Stimulated activated CD4-positive, alpha-beta T cell treated with anti-CD3 and anti-CD28 coated beads, Interleukin-15, amount 100 ng/mL, for 48 hours (primary cell): ENCODE measurements at regions not wholly inside any gene's neighbourhood (a gene's known extent, or its start where the extent isn't known, plus 50 kb on each side); places are given as distances from the start of the nearest gene placed in this dataset.

Experiments used
- DNase-seq, 2 donors: peaks; one replicate each; pipeline ENCODE4 v3.0.0-alpha.2; 2020; ENCODE audit warnings: low read depth in 2 of 2

GRCh38 chr14:98103705-98104104 is 1168.3 kb downstream of the BCL11B start:
- DNase-seq, result no peak

GRCh38 chr14:98109326-98109725 is 1162.7 kb downstream of the BCL11B start:
- no peak for DNase-seq

- DNase-seq, result no peak
These were observed 1159.7 kb downstream of the BCL11B start for GRCh38 chr14:98112194-98112780.

GRCh38 chr14:98114122-98114895 is 1157.7 kb downstream of the BCL11B start:
- no peak for DNase-seq

GRCh38 chr14:98114946-98115345 is 1157.1 kb downstream of the BCL11B start:
- DNase-seq, result no peak

GRCh38 chr14:98118749-98119148 is 1153.2 kb downstream of the BCL11B start:
- DNase-seq, result no peak

GRCh38 chr14:98119739-98120138 is 1152.3 kb downstream of the BCL11B start:
- no peak for DNase-seq

GRCh38 chr14:98120831-98121464 is 1151.0 kb downstream of the BCL11B start:
- no peak for DNase-seq

GRCh38 chr14:98122527-98122926 is 1149.5 kb downstream of the BCL11B start:
- DNase-seq, result no peak

- no peak for DNase-seq
These were observed 1141.3 kb downstream of the BCL11B start for GRCh38 chr14:98130691-98131090.

GRCh38 chr14:98131406-98131805 is 1140.6 kb downstream of the BCL11B start:
- DNase-seq, result no peak

GRCh38 chr14:98133806-98134205 is 1138.2 kb downstream of the BCL11B start:
- no peak for DNase-seq

GRCh38 chr14:98136012-98136789 is 1135.8 kb downstream of the BCL11B start:
- DNase-seq, result no peak

- no peak for DNase-seq
These were observed 1134.6 kb downstream of the BCL11B start for GRCh38 chr14:98137131-98138025.

- peak; percentile 36 to 67 for DNase-seq
These were observed 1133.3 kb downstream of the BCL11B start for GRCh38 chr14:98138666-98139065.

- no peak for DNase-seq
These were observed 1131.0 kb downstream of the BCL11B start for GRCh38 chr14:98140862-98141530.

GRCh38 chr14:98143566-98143965 is 1128.4 kb downstream of the BCL11B start:
- DNase-seq, result no peak

GRCh38 chr14:98144964-98145363 is 1127.0 kb downstream of the BCL11B start:
- DNase-seq, result no peak

- DNase-seq, result no peak
These were observed 1125.6 kb downstream of the BCL11B start for GRCh38 chr14:98146416-98146815.

- DNase-seq, result no peak
These were observed 1117.7 kb downstream of the BCL11B start for GRCh38 chr14:98154254-98154653.

- no peak for DNase-seq
These were observed 1115.6 kb downstream of the BCL11B start for GRCh38 chr14:98156411-98156810.
